IPS DF 4.7 (cell line): ENCODE measurements at regions not wholly inside any gene's neighbourhood (a gene's known extent, or its start where the extent isn't known, plus 50 kb on each side); places are given as distances from the start of the nearest gene placed in this dataset.

Experiments used
- DNase-seq: peaks from one replicate; pipeline ENCODE4 v3.0.0-alpha.2; 2013; ENCODE audit warnings: low spot score; ENCODE audit errors: extremely low read depth

GRCh38 chr2:453132-453531, 165.2 kb upstream of the ALKAL2 start:
- DNase-seq: no peak

GRCh38 chr2:451495-451894, 163.6 kb upstream of the ALKAL2 start:
- no peak for DNase-seq

GRCh38 chr2:449246-450067, 161.6 kb upstream of the ALKAL2 start:
- DNase-seq: no peak

- no peak for DNase-seq
Observed at GRCh38 chr2:447902-448665, 160.2 kb upstream of the ALKAL2 start.

- DNase-seq: no peak
Observed at GRCh38 chr2:446963-447530, 159.2 kb upstream of the ALKAL2 start.

GRCh38 chr2:446303-446874, 158.5 kb upstream of the ALKAL2 start:
- no peak for DNase-seq

GRCh38 chr2:445896-446295, 158.0 kb upstream of the ALKAL2 start:
- no peak for DNase-seq

GRCh38 chr2:444937-445884, 157.3 kb upstream of the ALKAL2 start:
- DNase-seq: no peak

- DNase-seq: no peak
Observed at GRCh38 chr2:443741-444140, 155.8 kb upstream of the ALKAL2 start.

- no peak for DNase-seq
Observed at GRCh38 chr2:443216-443615, 155.3 kb upstream of the ALKAL2 start.

- DNase-seq: no peak
Observed at GRCh38 chr2:441258-442022, 153.5 kb upstream of the ALKAL2 start.

GRCh38 chr2:440403-440740, 152.5 kb upstream of the ALKAL2 start:
- DNase-seq: no peak

GRCh38 chr2:439556-440402, 151.9 kb upstream of the ALKAL2 start:
- no peak for DNase-seq

- no peak for DNase-seq
Observed at GRCh38 chr2:439077-439476, 151.2 kb upstream of the ALKAL2 start.

- no peak for DNase-seq
Observed at GRCh38 chr2:437756-438393, 150.0 kb upstream of the ALKAL2 start.

- no peak for DNase-seq
Observed at GRCh38 chr2:437180-437579, 149.3 kb upstream of the ALKAL2 start.

- DNase-seq: no peak
Observed at GRCh38 chr2:436205-436604, 148.3 kb upstream of the ALKAL2 start.

GRCh38 chr2:434625-435024, 146.7 kb upstream of the ALKAL2 start:
- no peak for DNase-seq

GRCh38 chr2:433216-433615, 145.3 kb upstream of the ALKAL2 start:
- DNase-seq: no peak
